ENCODE measurements at regions not wholly inside any gene's neighbourhood (a gene's known extent, or its start where the extent isn't known, plus 50 kb on each side); places are given as distances from the start of the nearest gene placed in this dataset.

GRCh38 chr18:29008809-29009208 lies 831.9 kb upstream of the CDH2 start:
- TF ChIP-seq CTCF (conservative IDR thresholded peaks at IDR 0.05 in 1 of 2, IDR thresholded peaks at IDR 0.05 in 1 of 2; ENCODE audit: extremely low read depth in 1 of 2, insufficient read depth in 1 of 2, low read depth in 1 of 2, low read length in 2 of 2) (no peak), EZH2 (IDR thresholded peaks at IDR 0.05; ENCODE audit: borderline replicate concordance, low read length) (no peak)

Measured in mammary epithelial cell (primary cell).